HK-2 (cell line): ENCODE measurements at regions not wholly inside any gene's neighbourhood (a gene's known extent, or its start where the extent isn't known, plus 50 kb on each side); places are given as distances from the start of the nearest gene placed in this dataset.
"Not testable (repeated sequence)": the region's sequence is repeated elsewhere in the genome, so short reads cannot be mapped to it uniquely, and the experiment has no call there.

Source experiments
- DNase-seq: peaks from one replicate; pipeline ENCODE4 v3.0.0-alpha.2; 2018; ENCODE audit not compliant: unreplicated experiment

DNA sequence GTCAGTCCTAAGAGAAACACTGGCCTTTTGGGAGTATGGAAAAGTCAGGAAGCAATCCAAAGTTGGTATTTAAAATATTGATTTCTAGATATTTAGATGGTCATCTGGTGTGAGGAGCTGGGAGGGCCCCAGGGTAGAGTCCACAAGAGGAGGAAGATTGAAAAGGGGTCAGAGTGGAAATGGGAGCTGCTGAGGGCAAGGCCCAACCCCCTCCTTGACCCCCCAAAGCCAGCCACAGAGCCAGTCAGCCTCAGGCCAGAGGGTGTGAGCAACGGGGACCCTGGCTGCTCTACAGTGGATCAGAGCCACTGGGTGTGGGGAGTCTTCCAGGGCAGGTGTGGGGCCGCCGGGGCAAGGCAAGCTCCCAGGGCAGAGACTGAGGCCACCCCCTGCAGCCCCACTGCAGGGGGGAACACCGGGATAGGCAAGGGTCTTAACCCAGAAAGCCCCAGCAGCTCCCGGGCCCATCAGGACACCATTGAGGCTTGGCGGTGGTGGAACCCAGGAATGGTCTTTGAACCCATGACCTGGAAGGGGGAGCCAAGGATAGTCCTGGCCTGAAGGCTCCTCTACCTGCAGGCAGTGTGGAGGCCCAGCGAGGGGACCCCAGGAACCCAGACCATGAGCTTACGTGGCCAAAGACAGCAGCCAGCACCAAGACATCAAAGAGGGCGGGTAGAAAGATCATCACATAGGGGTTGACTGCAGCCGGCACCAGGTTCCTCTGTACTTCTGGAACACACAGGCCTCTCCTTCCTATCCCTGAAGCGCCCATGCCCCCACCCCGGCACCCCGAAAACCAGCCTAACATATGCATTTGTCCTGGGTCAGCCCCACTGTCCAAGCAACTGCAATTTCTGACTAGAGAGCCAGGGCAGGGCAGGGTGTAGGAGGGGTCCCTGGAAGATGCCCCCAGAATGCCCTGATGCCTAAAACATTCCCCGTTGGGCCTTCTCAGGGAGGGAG is 51.3 kb upstream of the CSPG4 start:
- DNase-seq = not testable (repeated sequence)

DNA sequence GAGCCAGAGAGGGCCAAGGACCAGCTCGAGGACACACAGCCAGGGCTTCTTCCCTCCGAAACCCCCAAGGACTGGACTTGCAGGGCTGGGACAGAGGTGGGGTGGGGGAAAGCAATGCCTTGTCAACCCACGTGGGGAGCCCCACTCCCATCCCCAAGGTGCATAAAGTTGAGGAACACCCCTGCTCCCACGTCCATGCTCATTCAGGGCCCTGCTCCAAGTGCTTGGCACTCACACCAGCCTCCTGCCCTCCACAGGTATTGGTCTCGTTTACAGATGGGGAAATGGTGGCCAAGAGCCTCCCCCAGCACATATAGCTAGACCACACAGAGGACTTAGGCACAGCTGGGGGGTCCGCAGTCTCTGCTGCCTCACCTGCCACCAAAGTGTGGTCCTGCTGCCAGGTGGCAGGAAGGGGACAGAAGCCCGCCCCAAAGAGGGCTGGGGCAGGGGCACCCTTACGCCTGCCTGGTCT is 50.5 kb upstream of the CSPG4 start:
- DNase-seq = no peak
